ENCODE measurements at regions not wholly inside any gene's neighbourhood (a gene's known extent, or its start where the extent isn't known, plus 50 kb on each side); places are given as distances from the start of the nearest gene placed in this dataset.

DNA sequence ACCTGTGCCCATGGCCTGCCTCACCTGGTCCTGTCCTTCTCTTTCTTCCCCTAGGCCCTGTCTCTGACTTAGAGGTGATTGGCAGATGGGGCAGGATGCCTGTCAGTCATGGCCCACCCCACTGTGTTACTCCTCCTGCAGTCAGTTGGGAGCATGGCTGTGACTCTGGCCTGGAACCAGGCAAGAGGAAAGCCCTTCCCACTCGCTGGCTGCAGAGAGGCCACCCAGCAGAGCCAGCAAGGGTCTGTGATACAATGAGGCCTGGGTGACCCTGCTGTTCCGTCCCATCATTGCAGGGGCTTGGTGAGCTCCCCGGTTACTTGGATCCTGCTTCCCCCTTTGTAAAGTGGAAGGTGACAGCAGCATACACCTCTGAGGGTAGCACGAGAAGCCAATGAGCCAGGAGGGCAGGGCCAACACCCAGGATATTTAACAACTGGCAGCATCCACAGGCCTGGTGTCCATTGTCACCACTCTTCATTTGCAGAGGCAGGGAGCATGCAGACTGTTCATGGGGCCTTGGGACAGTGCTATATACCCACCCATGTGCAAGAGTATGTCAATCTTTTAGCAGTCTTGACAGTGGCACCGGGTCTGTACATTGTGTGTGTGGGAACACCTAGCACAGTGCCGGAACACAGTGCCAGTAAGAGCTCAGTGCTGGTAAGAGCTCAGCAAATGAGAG, 191.0 kb upstream of the C1orf174 start:
- DNase-seq: no peak

DNA sequence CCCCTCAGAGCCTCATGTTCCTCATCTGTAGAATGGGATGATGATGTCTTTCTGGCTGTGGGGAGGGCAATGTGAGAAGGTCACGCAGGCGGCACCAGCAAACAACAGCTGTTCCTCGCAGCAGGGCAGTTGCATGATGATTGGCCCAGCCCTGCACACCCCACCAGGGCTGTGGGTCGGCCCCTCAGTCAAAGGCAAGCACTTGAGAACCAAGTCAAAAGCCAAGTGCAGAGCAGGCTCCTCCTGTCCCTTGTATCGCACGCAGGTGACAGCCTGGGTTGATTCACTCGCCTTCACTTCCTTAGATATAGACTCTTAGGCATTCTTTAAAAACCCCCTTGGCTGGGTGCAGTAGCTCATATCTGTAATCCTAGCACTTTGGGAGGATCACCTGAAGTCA, 191.9 kb upstream of the C1orf174 start:
- no peak for DNase-seq

DNA sequence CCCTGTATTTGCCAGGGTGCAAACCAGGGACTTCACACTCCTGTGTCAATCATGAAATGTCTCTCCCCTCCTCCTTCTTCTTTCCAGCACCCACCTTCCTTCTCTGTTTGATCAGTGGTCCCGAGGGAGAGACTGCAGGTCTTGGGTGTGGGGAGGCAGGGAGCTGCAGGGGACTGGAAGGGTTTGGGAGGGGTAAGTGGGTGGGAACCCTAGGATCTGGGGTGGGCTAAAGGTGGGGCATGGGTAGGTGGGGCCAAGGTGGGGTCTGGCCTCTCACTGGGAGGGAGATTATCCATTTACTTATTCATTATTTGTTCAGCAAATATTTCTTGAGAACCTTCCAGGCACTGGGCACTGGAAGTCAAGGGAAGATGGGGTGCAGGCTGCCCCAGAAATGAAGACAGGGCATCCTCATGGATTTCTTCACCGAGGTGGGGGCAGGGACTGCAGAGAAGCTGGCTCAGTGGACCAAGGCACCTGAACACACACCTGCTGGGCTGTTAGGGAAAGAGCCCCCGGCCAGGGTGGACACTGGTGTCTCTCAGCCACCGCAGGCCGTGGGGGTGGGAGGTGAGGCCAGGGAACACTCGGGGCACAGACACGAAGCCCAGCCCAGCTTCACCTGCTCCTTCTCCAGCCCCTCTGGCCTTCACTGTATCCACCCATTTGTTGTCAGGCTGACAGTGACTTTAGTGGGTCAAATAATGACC, 193.9 kb upstream of the C1orf174 start:
- DNase-seq: no peak

DNA sequence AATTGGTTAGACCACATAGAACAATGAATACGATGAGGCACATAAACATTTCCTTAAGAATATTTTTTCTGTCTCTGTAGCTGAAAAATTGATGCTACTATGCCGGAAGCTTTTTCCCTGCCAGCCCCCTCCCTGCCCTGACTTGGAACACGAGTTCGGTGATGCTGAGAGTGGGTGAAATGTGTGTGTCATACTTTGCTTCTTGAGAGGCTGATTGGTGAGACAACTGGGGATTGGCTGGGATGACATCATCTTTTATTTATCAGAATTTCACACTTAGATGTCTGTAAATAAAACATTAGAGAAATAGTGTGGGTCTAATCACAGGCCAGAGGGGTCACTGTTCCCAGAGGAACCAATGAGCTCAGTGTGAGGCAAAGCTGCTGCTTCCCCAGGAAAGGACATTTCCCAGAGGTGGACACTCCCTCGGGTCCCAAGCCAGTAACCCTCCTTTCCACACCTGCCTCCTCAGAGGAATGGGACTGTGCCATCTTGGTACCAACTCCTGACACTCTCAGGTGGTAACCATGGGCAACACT, 195.4 kb upstream of the C1orf174 start:
- DNase-seq: no peak

DNA sequence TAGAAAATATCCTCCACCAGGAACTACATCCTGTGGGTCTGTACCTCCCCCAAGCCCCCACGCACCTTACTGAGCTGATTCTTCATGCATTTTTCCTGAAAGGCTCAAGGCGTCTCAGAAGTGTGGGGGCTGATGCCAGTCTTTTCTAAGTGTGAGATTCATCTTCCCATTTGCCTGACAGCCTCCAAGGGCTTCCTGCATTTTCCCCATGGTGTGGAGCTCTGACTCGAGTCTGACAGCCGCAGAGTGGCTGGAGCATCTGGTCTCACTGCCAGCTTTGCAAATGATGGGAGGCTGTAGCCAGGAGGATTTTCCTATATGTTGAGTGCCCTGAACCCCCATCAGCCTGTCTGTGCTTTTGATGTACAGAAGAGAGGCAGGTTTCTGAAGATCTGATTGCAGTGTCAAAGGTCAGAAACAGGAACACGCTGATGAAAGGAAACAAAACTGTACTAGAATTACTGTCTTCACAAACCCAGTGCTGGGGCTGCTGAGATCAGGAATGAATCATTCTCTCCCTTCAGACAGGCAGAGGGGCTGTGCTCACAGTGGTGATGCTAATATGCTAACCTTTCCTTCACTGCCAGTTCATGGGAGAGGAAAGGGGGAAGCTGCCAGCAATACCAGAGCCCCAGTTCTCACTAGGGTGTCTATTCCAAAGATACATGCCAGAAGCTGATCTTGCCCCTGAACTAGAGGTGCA, 201.5 kb upstream of the C1orf174 start:
- DNase-seq: no peak

DNA sequence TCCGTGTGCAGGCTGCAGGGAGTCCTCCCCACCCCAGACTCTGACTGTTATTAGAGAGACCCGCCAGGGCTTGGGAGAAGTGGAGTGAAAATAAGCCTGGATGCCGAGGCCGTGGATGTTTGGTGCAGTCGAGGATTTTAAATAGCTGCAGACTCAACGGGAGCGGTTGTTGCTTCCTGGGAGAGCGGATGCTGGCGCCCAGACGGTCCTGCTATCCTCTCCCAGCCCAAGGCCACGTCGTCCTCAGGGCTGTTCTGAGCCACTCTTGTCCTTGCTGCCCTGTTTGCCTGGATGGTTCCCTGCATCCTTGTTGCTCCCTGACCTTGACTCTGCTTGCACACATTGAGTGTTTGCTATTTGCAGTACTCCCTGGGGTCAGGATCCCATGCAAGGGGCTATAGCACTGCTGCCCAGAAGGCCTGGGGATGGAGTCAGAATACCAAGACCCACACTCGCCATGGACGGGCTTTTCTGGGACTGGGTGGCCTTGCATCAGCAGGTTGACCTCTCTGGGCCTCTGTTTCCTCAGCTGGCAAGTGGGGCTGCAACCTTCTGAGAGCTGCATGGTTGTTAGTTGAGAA, 205.3 kb upstream of the C1orf174 start:
- DNase-seq: no peak

DNA sequence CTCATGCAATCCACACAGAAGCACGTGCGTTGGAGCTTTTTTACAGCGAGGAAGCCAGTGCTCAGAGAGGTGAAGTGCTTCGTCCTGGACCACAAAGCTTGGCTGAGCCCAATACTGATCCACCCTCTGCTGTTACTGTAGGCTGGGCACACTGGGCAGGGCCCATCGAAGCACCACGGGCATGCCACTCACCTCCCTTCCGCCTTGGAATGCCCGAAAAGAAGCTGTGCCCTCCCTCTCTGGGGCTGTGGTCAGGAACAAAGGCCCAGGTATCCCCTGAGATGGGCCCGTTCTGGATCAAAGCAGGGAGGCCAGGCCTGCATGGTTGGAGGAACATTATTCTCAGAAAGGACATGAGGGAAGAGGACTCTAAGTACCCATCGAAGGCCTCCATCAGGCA, 206.7 kb upstream of the C1orf174 start:
- no peak for DNase-seq

DNA sequence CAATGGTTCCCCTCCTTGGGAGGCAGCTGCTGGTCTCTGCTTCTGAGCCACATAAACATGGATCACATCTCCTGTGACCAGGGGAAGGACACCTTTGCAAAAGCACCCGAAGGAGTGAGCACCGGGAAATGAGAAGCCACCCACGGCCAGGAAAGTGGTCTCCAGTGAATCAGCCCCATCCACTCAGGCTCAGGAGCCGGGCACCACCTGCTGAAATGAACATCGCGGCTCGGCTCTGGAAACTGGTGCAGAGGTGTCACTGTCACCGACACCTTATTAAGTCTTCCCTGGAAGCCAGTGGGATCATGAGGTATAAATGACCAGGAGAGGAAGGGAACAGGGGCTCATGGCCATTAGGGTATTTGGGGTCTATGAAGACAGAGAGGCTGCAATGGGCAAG, 207.2 kb upstream of the C1orf174 start:
- no peak for DNase-seq

DNA sequence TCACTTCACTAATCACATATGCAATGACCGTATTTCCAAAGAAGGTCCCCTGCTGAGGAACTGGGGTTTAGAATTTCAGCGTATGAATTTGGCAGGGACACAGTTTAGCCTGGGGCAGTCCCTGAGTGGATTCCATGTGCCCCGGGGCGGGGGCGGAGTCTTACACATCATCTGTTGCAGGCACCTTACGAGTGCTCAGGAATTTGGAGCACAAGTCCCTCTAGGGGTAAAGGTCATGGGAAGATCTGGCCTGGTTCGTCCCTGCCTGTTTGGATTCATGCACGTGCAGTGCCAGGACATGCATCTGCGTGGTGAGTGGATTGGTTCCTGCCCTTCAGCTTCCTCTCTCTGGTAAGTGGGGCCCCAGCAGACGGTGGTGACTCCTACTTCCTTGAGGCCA, 208.3 kb upstream of the C1orf174 start:
- DNase-seq: no peak

DNA sequence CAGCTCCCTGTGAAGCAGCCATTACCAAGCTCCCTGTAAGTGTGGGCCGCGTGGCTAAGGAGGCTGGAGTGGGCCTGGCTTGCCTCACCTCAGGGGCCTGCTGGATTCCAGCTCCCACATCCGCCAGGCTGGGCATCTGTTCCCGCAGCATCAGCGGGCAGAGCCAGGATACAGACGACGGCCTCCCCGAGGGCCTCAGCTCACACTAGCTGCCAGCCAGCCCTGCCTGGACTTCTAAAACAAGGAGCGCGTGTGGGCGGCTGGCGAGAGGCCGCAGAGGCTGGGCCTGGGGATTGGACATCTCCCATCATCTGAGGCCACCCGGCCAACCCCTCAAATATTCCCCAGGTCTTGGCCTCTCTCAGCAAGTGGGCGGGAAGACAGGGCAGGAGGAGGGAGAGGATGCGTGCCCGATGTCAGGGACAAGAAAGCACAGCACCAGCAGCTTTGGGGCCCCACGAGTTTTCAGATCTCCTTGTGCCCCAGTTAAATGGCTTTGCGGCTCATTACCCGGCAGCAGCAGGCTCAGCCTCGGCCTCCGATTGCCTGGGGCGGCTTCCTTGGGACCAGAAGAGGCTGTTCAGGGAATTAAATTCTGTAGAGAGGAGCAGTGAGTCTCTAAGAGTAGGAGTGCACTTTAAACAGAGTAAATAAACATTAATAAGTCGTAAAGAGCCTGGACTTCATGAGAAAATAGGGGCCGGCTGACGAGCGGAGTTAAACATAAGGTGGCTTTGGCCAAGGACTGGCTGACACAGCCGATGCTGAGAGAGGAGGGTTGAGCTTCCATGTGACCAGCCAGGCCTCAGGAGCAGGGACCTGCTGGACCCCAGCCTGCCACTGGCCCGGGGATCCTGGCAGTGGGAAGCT, 208.9 kb upstream of the C1orf174 start:
- no peak for DNase-seq

DNA sequence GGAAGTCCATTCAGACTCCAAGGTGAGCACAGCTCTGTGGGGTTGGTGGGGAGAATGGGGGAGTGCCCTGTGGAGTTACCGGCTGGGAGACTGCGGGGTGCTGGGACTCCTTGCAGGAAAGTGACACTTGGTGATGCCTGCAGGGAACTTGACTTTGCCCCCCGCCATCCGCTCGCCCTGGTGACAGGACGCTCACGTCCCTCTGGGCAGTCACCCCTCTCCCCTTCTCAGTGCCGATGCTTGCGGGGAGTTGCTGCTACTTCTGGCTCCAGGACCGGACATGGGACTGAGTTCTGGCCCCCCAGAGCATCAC, 209.5 kb upstream of the C1orf174 start:
- DNase-seq: no peak

DNA sequence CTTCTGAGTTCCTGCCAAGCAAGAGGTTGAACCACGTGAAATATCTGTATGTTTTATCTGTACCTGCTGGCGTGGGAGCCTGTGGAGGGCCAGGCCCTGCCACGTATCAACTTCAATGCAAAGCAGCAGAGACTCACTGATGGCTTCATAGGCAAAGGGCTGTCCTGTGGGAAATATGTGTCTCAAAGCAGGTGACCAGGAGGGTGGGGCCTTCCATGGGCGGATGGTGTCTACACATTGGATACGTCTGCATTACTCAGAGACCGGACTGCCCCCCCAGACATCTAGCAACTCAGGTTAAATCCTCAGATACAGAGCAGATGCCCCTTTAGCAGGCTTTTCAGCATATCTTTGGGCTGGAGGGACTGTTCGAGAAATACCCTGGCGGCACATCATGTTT, 210.8 kb upstream of the C1orf174 start:
- no peak for DNase-seq

DNA sequence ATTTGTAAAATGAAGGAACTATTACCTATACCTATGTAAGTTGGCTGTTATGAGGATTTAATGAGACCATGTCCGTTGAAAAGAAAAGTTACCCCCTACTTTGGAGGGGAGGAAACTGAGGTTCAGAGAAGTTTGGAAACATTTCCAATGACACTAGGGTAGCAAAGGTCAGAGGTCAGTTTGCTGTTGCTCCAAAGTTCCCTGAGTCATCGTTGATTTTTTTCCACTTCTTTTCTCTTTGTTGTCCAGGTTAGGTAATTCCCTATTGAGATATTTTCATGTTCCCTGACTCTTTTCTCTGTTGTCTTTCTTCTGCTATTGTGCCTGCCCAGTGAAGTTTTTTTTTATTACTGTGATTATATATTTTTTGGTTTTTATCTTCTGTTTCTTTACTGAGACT, 213.8 kb upstream of the C1orf174 start:
- no peak for DNase-seq

DNA sequence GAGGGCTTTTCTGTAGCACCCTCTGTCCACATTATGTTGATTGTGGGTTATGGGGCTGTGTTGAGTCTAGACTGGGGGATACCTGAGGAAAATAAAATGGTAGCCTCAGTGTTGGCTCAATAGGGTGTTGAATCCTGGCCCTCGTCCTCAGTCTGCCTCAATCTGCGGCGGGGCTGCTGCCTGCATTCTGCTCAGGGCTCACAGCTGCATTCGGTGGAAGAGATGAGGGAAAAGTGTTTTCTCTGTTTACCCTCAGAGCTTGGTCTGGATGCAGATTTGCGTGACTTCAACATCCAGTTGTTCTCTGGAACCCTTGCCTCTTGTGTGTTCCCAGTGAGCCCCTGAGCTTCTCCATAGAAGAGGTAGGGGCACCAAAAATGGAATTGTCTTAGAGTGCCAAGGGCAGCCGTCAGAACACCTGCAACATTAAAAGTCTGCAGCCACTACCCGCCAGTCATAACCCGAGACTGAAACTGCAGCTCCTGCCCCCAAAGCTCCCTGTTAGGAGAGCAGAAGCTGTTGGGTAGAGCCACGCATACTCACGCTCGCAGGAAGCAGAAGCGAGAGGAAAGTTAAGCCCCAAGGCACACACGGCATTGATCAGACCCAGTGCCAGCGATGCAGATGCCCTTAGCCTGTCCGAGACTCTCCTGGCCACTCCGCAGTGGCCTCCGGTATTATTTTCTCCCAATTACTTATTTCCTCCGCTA, 215.3 kb upstream of the C1orf174 start:
- DNase-seq: no peak

DNA sequence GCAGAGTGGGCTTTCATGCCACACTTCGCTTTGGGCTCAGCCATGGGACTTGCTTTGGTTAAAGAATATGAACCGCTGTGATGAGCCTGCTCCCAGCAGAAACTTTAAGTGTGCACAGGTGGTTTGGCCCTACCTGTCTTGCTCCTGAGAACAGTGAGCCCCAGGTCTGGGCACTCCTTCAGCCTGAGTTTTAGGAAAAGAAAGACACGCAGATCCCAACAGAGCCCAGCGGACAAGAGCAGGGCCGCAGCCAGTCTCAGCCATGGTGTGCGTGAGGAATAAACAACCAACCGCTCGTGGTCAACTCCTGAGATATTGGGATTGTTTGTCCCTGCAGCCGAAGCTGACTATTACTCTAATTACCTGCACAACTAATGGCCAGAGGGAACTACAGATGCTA, 217.1 kb upstream of the C1orf174 start:
- no peak for DNase-seq

DNA sequence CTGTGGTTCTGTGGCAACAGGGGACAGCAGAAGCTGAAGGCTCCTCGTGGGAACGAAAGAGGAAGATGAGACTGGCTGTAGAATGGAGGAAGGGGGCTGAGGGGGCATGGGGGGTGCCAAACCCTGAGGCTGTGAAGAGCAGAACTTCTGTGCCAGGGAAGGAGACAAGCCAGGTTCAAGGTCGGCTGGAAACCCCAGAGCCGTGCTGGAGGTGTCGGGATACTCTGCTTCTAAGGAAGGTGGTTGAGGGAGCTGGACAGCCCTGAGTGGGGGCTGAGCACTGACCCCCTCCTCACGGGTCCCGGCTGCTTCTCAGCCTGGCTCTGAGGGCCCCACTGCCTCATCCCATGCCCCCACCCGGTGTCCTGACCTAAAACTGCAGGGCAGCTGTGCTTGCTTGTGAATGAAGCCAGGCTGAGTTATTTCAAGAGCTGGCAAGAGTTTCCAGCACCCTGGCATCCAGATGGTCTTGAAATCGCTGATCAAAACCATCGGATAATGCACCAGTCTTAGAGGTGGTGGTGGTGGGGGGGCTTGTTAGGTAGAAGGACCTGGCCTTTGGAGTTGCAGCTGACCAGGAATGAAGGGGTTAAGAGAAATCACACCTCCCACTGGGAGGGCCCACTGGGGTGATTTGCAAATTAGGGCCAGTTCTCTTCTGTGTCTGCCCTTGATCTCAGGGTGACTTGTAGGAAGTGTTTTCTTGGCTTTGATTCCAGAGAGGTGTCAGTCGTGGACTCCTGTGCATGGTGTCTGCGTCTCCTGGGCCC, 218.9 kb upstream of the C1orf174 start:
- no peak for DNase-seq

DNA sequence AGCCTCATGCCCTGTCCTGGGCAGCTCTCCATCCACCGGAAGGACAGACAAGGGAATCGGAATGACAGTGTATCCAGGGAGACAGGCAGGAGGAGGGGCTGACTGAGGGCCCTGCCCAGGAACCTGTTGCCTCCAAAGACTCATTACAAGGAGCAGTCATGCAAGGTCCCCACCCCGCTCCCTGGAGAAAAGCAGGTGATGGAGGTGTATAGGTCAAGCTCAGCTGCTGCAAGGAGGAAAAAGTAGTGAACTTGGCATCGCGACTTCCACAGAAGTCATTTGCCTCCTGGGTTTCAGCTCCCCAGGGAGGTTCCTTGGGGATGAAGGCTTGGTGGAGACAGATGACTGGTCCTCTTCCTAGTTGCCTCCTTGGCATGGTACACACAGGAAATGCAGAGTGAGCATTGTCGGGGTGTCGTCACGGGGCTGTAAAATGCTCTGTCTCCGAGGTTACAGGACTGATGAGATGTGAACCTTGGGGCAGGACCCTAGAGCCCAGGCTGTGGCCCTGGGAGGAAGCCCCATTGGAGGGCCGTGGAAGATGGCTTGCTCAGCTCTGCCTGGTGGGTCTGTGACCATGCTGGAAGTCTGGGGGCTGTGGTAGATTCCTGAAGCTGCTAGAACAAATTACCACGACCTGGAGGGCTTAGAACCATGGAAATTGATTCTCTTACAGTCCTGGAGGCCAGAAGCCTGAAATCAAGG, 219.6 kb upstream of the C1orf174 start:
- no peak for DNase-seq

DNA sequence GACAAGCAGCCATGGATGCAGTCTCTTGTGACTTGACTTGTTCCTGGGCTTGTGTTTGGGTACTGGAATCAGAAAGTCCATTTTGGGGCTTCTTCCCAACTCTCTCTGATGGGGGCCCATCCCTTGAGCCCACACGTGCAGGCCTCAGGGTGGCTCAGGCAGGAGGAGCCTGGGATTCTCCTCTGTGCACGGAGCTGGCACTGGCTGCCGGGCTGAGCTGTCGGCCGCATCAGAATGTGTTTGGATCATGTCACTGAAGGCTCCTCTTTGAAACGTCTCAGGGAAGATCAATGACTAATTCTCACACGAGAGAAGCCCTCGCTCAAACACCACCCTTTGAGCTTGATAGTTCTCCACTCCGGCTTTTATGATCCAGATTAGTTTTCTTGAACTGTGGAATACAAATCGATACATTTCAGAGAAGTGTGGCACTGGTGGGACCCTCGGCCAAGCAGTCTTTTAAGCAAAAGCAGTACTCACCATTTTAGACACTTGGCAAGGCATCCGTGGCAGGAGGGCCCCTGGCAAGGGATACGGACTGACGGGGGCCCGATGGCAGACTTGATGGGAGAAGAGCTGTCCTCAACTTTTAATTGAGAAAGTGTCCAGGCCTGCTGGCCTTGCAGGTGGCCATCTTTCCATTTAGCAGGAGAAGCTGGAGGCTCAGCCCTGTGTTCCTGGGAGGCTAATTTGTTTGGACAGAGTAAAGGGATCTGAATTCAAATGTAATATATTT, 220.7 kb upstream of the C1orf174 start:
- DNase-seq: no peak

DNA sequence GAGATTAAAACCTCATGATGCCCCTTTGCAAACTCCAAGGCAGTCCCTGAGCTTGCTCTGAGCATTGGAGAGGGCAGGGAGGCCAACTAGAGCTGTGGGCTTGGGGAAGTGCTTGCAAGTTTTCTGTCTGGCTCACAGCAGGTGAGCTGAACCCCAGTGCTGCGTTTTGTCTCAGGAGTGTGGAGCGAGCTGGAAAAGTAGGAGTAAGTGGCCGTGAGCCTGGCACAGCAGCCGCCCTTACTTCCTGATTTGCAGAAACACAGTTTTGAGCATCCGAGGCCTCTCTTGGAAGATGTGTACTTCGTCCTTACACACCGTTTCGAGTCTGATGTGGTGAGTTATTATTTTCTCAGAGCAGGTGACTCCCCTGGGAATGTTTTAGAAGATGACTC, 221.2 kb upstream of the C1orf174 start:
- no peak for DNase-seq
